ENCODE measurements at regions not wholly inside any gene's neighbourhood (a gene's known extent, or its start where the extent isn't known, plus 50 kb on each side); places are given as distances from the start of the nearest gene placed in this dataset.

DNA sequence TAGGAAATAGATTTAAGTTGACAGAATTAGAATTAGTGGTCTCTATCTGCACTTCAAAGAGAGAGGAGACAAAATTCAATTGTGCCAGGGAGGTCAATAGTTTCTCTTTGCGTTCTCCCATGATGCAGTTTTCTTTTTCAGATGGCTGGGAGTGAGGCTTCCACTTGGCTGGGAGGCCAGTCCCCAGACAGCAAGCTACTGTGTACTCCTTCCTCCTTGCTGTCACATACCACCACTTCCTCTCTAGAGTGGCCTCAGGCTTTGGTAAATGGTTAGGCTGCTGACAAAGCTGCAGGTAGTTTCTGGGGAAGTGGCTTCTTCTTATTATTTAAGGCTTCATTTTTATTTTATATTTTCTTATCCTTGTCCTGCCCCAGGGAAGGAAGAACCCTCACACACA is 106.2 kb upstream of the HS3ST4 start:
- Histone ChIP-seq H3K79me2 (ENCODE audit: control insufficient read depth, insufficient read depth, low read length) (no peaks in the 10 kb centered on the region), H3K4me2 (replicated peaks; ENCODE audit: low read depth, low read length, poor library complexity, severe bottlenecking) (no peak overlapping the region), H3K36me3 (replicated peaks in 1 of 2; ENCODE audit: control extremely low read depth in 1 of 2, control insufficient read depth in 1 of 2, extremely low read depth in 1 of 2, insufficient read depth in 2 of 2, low read length in 1 of 2) (no peaks in the 10 kb centered on the region), H4K20me1 (ENCODE audit: control insufficient read depth, insufficient read depth, low read length, poor library complexity, severe bottlenecking) (no peaks in the 10 kb centered on the region), H3K4me3 (ENCODE audit: control extremely low read depth in 1 of 5, extremely low read depth in 1 of 5, insufficient read depth in 1 of 5, low read depth in 2 of 5, low read length in 4 of 5) (no peak overlapping the region), H3K27me3 (replicated peaks in 1 of 4; ENCODE audit: control extremely low read depth in 1 of 4, control insufficient read depth in 3 of 4, insufficient read depth in 4 of 4, low read length in 3 of 4) (no peaks in the 10 kb centered on the region), H3K9me3 (ENCODE audit: control extremely low read depth in 1 of 3, control insufficient read depth in 2 of 3, insufficient read depth in 1 of 3, low read length in 2 of 3) (peaks cover 0 to 2% (median 0%) of the 10 kb centered on the region in 3 donors), H3K4me1 (ENCODE audit: control insufficient read depth in 2 of 2, insufficient read depth in 2 of 2, low read length in 2 of 2) (no peaks in the 10 kb centered on the region), H2AFZ (ENCODE audit: insufficient read depth, low read depth, low read length, poor library complexity, severe bottlenecking) (no peak overlapping the region), H3K9ac (ENCODE audit: low read length) (no peak overlapping the region), H3K27ac (ENCODE audit: low read length in 2 of 2) (no peak overlapping the region)
- H3K4me1 Mint-ChIP-seq = no peaks in the 10 kb centered on the region
- H3K27me3 Mint-ChIP-seq = peaks cover 9% of the 10 kb centered on the region
- 100% methylated on average over 1 of the region's 1 CpG for whole genome bisulfite sequencing (ENCODE audit: insufficient coverage)
- no peak overlapping the region for H3K27ac Mint-ChIP-seq
- intact Hi-C loops (cut with micrococcal nuclease) = no loop called here
- ATAC-seq (ENCODE audit: low read depth) (no peak), DNase-seq (no peak)
- CTCF ChIA-PET = no interaction called here
- no peak overlapping the region for H3K4me3 Mint-ChIP-seq
- POLR2A ChIA-PET = no interaction called here
- no peaks in the 10 kb centered on the region for H3K9me3 Mint-ChIP-seq (ENCODE audit: insufficient read depth)
- TF ChIP-seq EZH2 (IDR thresholded peaks at IDR 0.05; ENCODE audit: borderline replicate concordance, insufficient read depth, low read depth, low read length, poor library complexity, severe bottlenecking) (no peak), CTCF (IDR thresholded peaks at IDR 0.05) (no peak)

GRCh38 chr16:25580041-25580440 is 111.7 kb upstream of the HS3ST4 start:
- no peak overlapping the region for H3K27ac ChIP-seq (ENCODE audit: low read length in 2 of 2)
- no peaks in the 10 kb centered on the region for H3K9me3 Mint-ChIP-seq (ENCODE audit: insufficient read depth)
- DNase-seq = no peak
- H3K4me3 Mint-ChIP-seq = no peak overlapping the region
- CTCF ChIA-PET = no interaction called here
- H4K20me1 ChIP-seq (ENCODE audit: control insufficient read depth, insufficient read depth, low read length, poor library complexity, severe bottlenecking) = no peaks in the 10 kb centered on the region
- no peaks in the 10 kb centered on the region for H3K27me3 Mint-ChIP-seq
- WGBS (ENCODE audit: insufficient coverage) = 88% methylated on average over 12 of the region's 14 CpGs
- H3K4me1 Mint-ChIP-seq = no peaks in the 10 kb centered on the region
- no peaks in the 10 kb centered on the region for H3K9me3 ChIP-seq (ENCODE audit: control extremely low read depth in 1 of 3, control insufficient read depth in 2 of 3, insufficient read depth in 1 of 3, low read length in 2 of 3)
- no peaks in the 10 kb centered on the region for H3K79me2 ChIP-seq (ENCODE audit: control insufficient read depth, insufficient read depth, low read length)
- TF ChIP-seq CTCF (IDR thresholded peaks at IDR 0.05) (no peak), EZH2 (IDR thresholded peaks at IDR 0.05; ENCODE audit: borderline replicate concordance, insufficient read depth, low read depth, low read length, poor library complexity, severe bottlenecking) (no peak)
- no peaks in the 10 kb centered on the region for H3K27me3 ChIP-seq (replicated peaks in 1 of 4; ENCODE audit: control extremely low read depth in 1 of 4, control insufficient read depth in 3 of 4, insufficient read depth in 4 of 4, low read length in 3 of 4)
- no peaks in the 10 kb centered on the region for H3K36me3 ChIP-seq (replicated peaks in 1 of 2; ENCODE audit: control extremely low read depth in 1 of 2, control insufficient read depth in 1 of 2, extremely low read depth in 1 of 2, insufficient read depth in 2 of 2, low read length in 1 of 2)
- no peak for ATAC-seq (ENCODE audit: low read depth)
- H3K4me2 ChIP-seq (replicated peaks; ENCODE audit: low read depth, low read length, poor library complexity, severe bottlenecking) = no peak overlapping the region
- H3K4me3 ChIP-seq (ENCODE audit: control extremely low read depth in 1 of 5, extremely low read depth in 1 of 5, insufficient read depth in 1 of 5, low read depth in 2 of 5, low read length in 4 of 5) = no peak overlapping the region
- H3K4me1 ChIP-seq (ENCODE audit: control insufficient read depth in 2 of 2, insufficient read depth in 2 of 2, low read length in 2 of 2) = no peaks in the 10 kb centered on the region
- POLR2A ChIA-PET = no interaction called here
- H2AFZ ChIP-seq (ENCODE audit: insufficient read depth, low read depth, low read length, poor library complexity, severe bottlenecking) = no peak overlapping the region
- intact Hi-C loops (cut with micrococcal nuclease) = no loop called here
- no peak overlapping the region for H3K9ac ChIP-seq (ENCODE audit: low read length)
- no peak overlapping the region for H3K27ac Mint-ChIP-seq
